Transverse colon (tissue), 4 donors: ENCODE measurements at regions not wholly inside any gene's neighbourhood (a gene's known extent, or its start where the extent isn't known, plus 50 kb on each side); places are given as distances from the start of the nearest gene placed in this dataset.
"Not testable (repeated sequence)": the region's sequence is repeated elsewhere in the genome, so short reads cannot be mapped to it uniquely, and the experiment has no call there.

Experiments used
- DNase-seq: peaks from one replicate; pipeline ENCODE4 v3.0.0-alpha.2; 2019
- H3K27ac ChIP-seq, 4 donors: fragments of 200-600 bp; sonication (generic); 2 replicates each; pipeline ENCODE4 v1.5.1; 2016 to 2018; ENCODE audit warnings: inconsistent platforms in 4 of 4
- H3K27me3 ChIP-seq: fragments of 200-600 bp; sonication (generic); 2 replicates; pipeline ENCODE4 v1.5.1; 2017; ENCODE audit warnings: inconsistent platforms
- H3K36me3 ChIP-seq, 4 donors: fragments of 200-600 bp; sonication (generic); 2 replicates each; pipeline ENCODE4 v1.5.1; 2017 to 2019; ENCODE audit warnings: inconsistent platforms in 4 of 4
- H3K4me1 ChIP-seq, 4 donors: fragments of 200-600 bp; sonication (generic); 2 replicates each; pipeline ENCODE4 v1.5.1; 2017 to 2020; ENCODE audit warnings: inconsistent platforms in 4 of 4
- H3K4me3 ChIP-seq, 4 donors: fragments of 200-600 bp; sonication (generic); 1 replicate in 1 of 4; 2 replicates in 3 of 4; pipeline versions ENCODE4 v1.5.1 to v1.6.1; 2017 to 2019; ENCODE audit warnings: inconsistent platforms in 4 of 4
- H3K9me3 ChIP-seq, 2 donors: fragments of 200-600 bp; sonication (generic); 2 replicates each; pipeline ENCODE4 v1.5.1; 2017 to 2019; ENCODE audit warnings: inconsistent platforms in 2 of 2
- CTCF ChIP-seq, 5 experiments: fragments of 200-600 bp in 3 of 5; fragments of 450-650 bp in 2 of 5; sonication (generic) in 3 of 5; IDR thresholded peaks; 1 replicate in 2 of 5; 2 replicates in 3 of 5; pipeline ENCODE4 v1.5.1; 2016 to 2017; ENCODE audit warnings: antibody characterized with exemption in 5 of 5, inconsistent platforms in 3 of 5, mild to moderate bottlenecking in 2 of 5, moderate library complexity in 1 of 5
- EP300 ChIP-seq: sonication (generic); formaldehyde crosslinking; IDR thresholded peaks from one replicate; pipeline ENCODE4 v1.6.1; 2017; ENCODE audit warnings: antibody characterized with exemption, low read depth
- POLR2A ChIP-seq: fragments of 450-650 bp; IDR thresholded peaks from one replicate; pipeline ENCODE4 v1.6.1; 2016; ENCODE audit warnings: antibody characterized with exemption, mild to moderate bottlenecking, moderate library complexity
- POLR2AphosphoS5 ChIP-seq, 3 donors: sonication (generic); formaldehyde crosslinking; IDR thresholded peaks; one replicate each; pipeline ENCODE4 v1.6.1; 2016; ENCODE audit warnings: antibody characterized with exemption in 3 of 3
- WGBS, 2 donors: methylation state at CpG; one replicate each; pipeline ENCODE4 v1.1.5; 2018; ENCODE audit warnings: low coverage in 1 of 2; 5-methylcytosine and 5-hydroxymethylcytosine counted together
- in situ Hi-C, 4 donors: fragments of 200-750 bp; cut with MboI; loops; one replicate each; pipeline versions ENCODE4 v1.15.0 to v1.15.1; 2017; ENCODE audit warnings: low sequenced_read_pairs in 3 of 4, low pct_ligation_motif_present in 1 of 4, low pct_unique_long_range_greater_than_20kb in 1 of 4
- intact Hi-C: fragments of 100-400 bp; cut with DNase I; formaldehyde crosslinking; loops from one replicate; pipeline ENCODE4 v1.15.1; 2023; ENCODE audit warnings: low total_unique reads

- TF ChIP-seq CTCF (IDR thresholded peaks at IDR 0.05) (no peak), POLR2AphosphoS5 (IDR thresholded peaks at IDR 0.05) (no peak), EP300 (no peak), POLR2A (no peak)
- Histone ChIP-seq H3K27me3 (no peaks in the 10 kb centered on the region), H3K9me3 (no peaks in the 10 kb centered on the region), H3K27ac (no peak overlapping the region), H3K36me3 (no peaks in the 10 kb centered on the region), H3K4me1 (no peaks in the 10 kb centered on the region), H3K4me3 (no peak overlapping the region)
- in situ Hi-C loops (no loop called here), intact Hi-C loops (no loop called here)
- WGBS, 2 donors, result 48 to 67% methylated on average over 1 of the region's 1 CpG
- no peak for DNase-seq
Observed at GRCh38 chr4:158443731-158444130, 78.0 kb upstream of the RXFP1 start.

DNA sequence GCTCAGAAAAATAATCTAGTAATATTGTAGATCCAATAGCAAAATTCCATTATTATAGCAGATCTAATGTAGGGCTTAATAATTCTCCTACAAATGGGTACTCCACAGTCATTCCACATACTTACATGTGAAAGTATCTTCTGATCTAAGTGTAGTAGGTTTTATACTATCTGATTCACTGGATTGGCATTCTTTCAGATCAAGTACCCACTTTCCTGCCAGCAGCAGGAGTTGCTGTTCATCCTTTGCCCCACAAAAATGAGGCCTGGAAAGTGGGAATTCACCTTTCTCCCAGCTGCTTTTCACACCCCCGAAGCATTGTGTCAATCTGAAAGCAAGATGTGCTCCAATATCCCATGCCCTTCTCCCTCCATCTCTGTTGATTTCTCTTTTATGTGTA is 77.1 kb upstream of the RXFP1 start:
- Histone ChIP-seq H3K27me3 (no peaks in the 10 kb centered on the region), H3K27ac (no peak overlapping the region), H3K9me3 (no peaks in the 10 kb centered on the region), H3K4me1 (no peaks in the 10 kb centered on the region), H3K36me3 (no peaks in the 10 kb centered on the region), H3K4me3 (no peak overlapping the region)
- no peak for DNase-seq
- 50 to 55% methylated on average over 1 of the region's 1 CpG for WGBS, 2 donors
- TF ChIP-seq CTCF (IDR thresholded peaks at IDR 0.05), result no peak
- no peak for TF ChIP-seq EP300
- no peak for TF ChIP-seq POLR2A
- TF ChIP-seq POLR2AphosphoS5 (IDR thresholded peaks at IDR 0.05), result no peak
- in situ Hi-C loops (no loop called here), intact Hi-C loops (no loop called here)

DNA sequence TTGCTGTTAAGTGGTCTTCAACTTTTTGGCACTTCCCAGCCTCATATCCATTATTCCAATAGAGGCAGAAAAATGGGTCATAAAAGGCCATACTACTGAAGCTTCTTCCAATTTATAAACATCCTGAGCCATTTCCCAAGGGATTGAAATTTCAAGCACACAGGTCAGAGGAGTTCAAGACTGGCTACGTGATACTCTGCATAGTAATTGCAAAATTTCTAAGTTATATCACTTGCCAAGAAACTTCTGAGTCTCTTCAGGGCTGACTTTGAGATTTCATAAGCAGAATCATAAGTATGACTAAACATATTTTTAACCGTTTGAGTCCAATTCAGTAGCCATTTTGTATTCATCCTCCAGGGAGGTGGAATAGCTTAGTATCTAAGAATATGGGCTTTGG is 75.6 kb upstream of the RXFP1 start:
- H3K4me3 ChIP-seq, result no peak overlapping the region
- no peak overlapping the region for H3K27ac ChIP-seq
- no peaks in the 10 kb centered on the region for H3K36me3 ChIP-seq
- H3K4me1 ChIP-seq, result no peaks in the 10 kb centered on the region
- no peaks in the 10 kb centered on the region for H3K27me3 ChIP-seq
- WGBS, 2 donors, result 56 to 77% methylated on average over 2 of the region's 2 CpGs
- TF ChIP-seq POLR2AphosphoS5 (IDR thresholded peaks at IDR 0.05), result no peak
- TF ChIP-seq EP300, result no peak
- TF ChIP-seq POLR2A, result no peak
- no peak for TF ChIP-seq CTCF (IDR thresholded peaks at IDR 0.05)
- no peaks in the 10 kb centered on the region for H3K9me3 ChIP-seq
- DNase-seq, result no peak
- intact Hi-C loops, result no loop called here
- in situ Hi-C loops, result no loop called here

GRCh38 chr4:158450741-158451140 is 70.9 kb upstream of the RXFP1 start:
- Histone ChIP-seq H3K9me3 (no peaks in the 10 kb centered on the region), H3K27ac (no peak overlapping the region), H3K36me3 (no peaks in the 10 kb centered on the region), H3K27me3 (no peaks in the 10 kb centered on the region), H3K4me3 (no peak overlapping the region), H3K4me1 (no peaks in the 10 kb centered on the region)
- TF ChIP-seq POLR2A, result no peak
- TF ChIP-seq EP300, result no peak
- no peak for TF ChIP-seq CTCF (IDR thresholded peaks at IDR 0.05)
- TF ChIP-seq POLR2AphosphoS5 (IDR thresholded peaks at IDR 0.05), result no peak
- intact Hi-C loops (no loop called here), in situ Hi-C loops (no loop called here)
- 67 to 73% methylated on average over 1 of the region's 1 CpG for WGBS, 2 donors
- no peak for DNase-seq

- DNase-seq, H3K9me3 ChIP-seq, in situ Hi-C loops, H3K4me1 ChIP-seq, H3K27me3 ChIP-seq, H3K27ac ChIP-seq, intact Hi-C loops, H3K36me3 ChIP-seq, H3K4me3 ChIP-seq: not testable (repeated sequence)
- WGBS, 2 donors, result 91 to 100% methylated on average over 1 of the region's 1 CpG
Observed at GRCh38 chr4:158452116-158452515, 69.6 kb upstream of the RXFP1 start.
